Fibroblast of skin of back (primary cell): ENCODE measurements at regions not wholly inside any gene's neighbourhood (a gene's known extent, or its start where the extent isn't known, plus 50 kb on each side); places are given as distances from the start of the nearest gene placed in this dataset.

Experiments
- DNase-seq: peaks from one replicate; pipeline ENCODE4 v3.0.0-alpha.2; 2013

DNA sequence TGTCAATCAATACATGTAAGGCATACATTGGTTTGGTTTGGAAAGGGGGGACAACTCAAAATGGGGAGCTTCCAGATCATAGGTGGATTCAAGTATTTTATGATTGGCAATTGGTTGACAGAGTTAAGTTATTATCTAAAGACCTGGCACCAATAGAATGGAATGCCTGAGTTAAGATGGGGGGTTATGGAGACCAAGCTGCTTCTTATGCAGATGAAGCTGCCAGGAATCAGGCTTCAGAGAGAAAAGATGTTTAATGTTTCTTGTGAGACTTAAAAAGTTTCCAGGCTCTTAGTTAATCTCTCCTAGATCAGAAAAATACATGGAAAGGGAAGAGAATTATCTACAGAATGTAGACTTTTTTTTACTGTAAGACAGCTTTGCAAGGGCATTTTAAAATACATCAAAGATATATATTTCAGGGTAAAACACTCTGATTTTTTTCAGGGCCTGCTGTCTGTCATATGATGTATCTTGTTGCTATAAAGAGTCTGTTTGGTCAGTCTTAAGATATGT, 1343.2 kb upstream of the LRRTM1 start:
- DNase-seq = no peak

DNA sequence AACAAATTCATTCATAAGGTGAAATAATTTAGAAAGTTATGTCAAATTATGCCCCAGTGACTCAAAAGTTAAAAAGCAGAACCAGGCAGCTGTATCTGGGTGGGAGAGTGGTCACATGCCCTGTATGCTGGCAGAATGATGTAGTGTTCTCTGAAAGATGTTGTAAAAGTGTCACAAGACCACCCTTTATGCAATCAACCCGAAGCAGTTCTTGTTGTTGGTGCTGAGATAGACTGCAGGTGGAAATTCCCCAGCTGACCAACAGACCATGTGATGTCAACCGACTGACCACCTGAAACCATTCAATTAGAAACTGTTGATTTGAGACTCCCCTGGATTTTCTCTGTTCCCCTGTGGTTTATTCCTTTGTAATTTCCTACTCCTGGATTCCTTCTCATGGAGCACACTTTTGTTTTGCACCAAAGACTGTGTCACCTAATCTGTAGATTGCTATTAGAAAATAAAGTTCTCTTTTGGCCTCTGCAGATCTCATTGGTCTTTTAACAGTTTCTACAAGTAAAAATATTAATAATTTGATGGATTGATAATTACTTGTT, 1341.3 kb upstream of the LRRTM1 start:
- DNase-seq = no peak

DNA sequence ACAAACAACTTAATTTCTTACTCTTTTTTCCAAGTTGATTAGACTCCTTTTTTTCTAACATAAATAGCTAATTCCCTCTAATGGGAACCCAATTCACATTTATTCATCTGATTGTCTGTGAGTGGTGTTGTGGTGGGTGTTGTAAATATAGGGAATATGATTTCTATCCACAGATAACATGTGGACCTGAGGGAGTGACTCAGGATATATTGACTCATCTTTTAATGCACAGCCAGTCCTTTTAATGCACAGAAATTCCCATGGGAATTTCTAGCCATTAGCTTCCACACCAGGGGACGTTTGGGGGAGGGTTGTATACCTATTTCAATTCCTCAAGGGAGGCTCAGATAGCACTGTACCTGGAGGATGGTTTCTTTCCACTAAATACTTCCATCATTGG, 1339.6 kb upstream of the LRRTM1 start:
- DNase-seq = no peak

DNA sequence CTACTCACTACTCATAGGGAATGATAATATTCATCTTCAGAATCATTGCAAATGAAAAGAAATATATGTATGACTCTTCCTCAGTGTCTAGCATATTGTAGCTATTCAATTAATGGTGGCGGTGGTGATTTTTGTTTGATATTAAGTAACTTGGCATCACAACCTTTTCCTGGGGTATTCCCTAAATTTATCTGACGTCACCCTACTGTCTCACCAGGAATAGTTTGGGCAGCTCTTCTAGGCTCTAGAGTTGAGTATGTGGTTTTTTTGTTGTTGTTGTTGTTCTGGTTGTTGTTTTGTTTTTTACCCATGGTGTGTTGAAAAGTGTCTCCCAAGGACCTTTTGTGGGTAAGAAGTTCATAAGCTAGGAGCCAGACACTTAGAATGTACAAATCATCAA, 1320.3 kb upstream of the LRRTM1 start:
- no peak for DNase-seq

DNA sequence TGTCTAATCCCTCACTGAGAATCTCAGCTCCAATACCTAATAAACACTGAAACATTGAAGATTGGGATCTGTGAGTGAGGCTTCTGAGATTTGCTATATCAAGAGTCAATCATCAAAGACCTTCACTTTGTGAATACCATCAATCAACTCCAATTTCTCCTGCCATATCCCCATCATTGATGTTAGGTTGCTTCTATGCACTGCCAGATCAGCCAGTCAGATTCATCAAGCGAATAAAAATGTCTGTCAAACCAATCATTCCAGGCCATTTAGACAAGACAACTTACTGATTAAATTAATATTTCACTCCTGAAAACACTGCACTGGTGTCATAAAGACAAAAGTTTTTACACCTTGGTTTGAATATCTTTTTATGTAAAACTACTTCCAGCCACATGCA, 1295.5 kb upstream of the LRRTM1 start:
- no peak for DNase-seq

DNA sequence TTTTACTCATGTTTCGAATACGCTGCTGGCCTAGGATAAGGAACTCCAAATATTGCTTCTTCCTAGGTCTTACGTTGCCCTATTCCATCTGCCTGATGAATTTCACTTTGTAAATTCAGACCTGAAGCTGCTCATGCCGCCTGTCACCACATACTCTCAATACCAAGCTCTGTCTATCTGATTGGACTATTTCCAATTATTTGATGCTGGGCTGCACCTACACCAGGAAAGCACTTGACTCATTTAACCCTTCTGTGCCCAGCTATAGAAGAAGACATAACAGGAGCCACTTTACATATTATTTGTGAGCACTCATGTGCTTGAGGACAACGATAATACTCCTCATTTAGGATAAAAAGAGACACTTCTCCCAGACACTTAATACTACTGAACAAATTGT, 1293.9 kb upstream of the LRRTM1 start:
- no peak for DNase-seq

DNA sequence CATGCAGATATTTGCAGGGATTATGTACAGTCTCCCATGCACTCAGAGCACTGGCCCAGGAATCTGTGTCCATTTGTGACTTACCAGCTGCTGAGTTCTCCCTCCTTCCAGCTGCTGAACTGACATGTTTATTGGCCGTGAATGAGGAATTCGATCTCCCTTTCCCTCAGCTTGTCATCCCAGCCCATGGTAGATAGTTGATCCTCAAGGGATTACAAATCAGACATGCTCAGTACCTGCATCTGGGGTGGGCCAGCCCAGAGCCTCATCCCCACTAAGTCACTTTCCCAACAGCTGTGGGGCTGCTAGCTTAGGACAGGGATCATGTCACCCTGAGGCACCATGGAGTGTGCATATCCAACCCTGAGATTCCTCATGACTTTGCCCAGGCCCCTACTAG, 1284.9 kb upstream of the LRRTM1 start:
- DNase-seq = no peak

DNA sequence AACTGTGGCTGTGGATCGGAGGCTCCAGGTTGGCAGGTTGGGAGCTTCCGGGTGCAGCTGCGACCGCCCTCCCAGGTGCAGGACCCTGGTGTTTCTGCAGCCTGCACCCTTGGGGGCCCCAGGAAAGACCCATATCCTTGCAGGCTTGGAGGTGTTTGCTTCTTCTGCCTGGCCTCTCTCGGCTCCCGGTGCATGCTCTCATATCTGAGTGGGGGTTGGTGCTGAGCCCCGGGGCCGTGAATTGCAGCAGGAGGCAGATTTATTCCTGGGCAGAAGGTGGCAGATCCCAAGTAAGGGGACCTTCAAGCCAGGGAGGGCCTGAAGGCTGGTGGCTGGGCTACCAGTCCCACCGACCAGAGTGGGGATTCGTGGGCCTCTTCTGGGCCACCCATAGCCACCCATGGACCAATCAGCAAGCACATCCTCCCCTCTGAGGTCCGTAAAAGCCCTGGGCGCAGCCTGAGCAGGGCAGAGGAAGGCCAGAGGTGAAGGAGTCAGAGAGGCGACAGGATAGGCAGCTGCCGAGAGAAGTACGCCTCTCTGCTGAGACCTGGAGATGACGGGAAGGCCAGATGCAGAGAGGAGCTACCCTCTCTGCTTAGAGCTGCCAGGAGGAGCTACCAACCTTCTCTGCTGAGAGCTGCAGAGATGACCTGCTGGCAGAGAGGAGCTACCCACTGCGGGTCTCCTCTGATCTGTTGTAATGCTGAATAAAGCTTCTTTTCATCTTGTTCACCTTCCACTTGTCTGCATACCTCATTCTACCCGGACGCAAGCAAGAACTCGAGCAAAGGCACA, 1279.0 kb upstream of the LRRTM1 start:
- DNase-seq = no peak

DNA sequence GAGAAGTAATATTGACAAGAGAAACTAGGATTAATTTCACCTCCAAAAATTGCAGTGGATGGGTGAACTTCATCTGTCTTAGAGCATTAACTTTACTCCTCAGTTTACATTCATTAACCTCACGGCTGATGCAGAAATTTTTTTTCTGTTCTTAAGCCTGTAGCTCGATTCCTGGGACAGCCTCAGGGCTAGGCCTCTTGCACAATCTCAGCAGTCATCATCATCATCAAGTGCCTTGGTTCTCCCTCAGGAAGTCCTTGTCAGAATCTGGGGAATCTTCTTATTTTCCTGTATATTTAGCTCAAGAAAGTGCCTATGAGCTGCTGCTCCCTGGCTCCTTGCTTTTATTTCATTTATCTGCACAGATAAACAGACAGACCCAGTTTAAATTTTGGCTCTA, 1272.2 kb upstream of the LRRTM1 start:
- no peak for DNase-seq

DNA sequence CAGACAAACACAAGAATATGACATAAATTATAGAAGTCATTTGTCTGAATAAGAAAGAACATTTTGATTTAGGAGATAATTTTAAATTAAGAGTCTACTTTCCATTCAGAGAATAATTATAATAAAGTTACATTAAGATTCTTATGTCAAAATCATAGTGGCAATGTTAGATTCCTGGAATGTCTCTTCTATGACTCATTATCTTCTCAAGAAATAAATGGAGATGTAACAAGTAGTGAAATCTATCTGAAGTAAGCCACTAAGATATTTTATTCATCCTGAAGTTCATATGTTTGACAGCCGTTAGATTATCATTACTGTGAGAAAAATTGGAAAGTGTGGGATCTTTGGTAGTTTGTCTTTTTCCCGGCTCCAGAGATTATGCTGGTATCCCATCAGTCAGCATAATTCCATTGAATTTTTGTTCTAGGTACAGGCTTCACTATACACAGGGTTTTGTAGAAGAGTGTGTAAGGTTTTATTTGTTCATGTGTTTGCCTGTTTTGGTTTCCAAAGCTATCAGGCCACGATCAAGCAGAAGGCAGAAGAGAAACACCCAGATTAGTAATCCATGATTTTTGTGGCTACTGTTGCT, 1246.6 kb upstream of the LRRTM1 start:
- DNase-seq = peak; percentile 27

DNA sequence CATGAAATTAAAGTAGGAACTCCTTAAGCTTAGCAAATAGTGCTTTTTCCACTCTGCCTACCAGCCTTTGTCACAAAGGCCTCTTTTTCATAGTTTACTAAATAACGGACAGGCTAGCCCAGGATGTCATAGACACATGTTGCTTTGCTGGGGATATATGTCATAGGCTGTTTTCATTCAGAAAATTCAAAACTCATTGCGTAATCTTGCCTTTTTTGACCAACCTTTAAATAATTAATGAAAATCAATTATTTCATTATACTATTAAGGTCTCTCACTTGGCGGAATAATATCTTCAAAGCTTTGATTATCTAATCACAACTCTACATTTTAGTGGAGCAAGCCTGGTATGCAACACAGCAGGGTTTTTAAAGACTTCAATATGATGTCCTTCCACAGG, 1245.7 kb upstream of the LRRTM1 start:
- no peak for DNase-seq

DNA sequence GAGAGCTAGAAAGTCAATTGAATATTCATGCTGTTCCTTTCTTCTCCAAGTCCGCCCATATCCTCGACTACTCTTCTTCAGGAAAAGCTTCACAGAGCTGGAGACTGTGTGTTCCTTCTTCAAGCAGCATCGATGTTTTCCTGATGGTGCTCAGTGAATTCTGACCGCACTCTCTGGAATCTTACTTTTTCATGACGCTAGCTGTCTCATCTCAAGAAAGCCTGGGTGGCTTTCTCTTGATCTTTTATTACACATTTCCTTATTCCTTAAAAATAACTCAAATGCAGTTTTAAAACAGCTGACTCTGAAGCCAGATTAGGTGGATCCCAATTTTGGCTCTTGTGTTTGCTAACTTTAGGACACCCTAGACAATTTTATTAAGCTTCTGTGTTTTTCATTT, 1245.1 kb upstream of the LRRTM1 start:
- peak; percentile 16 for DNase-seq

DNA sequence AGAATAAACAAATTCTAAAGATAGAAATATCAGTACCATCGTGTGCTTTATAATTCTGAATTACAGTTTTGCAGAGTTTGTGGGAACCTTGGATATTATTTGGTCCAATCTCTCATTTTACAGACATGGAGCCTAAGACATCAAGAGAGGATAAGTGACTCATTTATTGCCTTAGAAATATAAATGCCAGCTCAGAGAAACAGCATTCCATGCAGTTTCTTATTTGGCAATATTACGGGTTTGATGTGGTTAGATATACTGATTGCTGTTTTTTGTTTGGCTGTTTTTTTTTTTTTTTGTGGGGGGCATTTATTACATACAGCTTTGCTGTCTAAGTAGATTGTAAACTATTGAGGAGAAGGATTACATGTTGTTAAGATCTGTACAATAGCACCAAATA, 1241.1 kb upstream of the LRRTM1 start:
- no peak for DNase-seq

DNA sequence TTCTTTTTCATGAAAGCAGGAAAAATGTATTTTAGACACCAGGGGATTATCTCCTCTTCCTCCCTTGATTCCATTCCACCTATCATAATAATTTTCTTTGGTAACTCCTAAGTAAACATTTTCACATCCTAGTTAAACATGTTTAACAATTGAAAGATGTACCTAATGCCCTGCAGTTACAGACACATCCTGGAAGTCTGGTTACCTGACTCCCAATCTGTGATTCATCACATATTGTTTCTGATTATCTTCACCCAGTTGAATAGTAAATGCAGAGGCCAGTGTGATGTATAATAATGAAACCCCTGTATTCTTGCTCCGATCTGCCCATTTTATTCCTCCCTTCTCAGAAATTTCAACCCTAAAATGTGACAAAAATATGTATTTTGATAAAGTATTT, 1237.6 kb upstream of the LRRTM1 start:
- no peak for DNase-seq

DNA sequence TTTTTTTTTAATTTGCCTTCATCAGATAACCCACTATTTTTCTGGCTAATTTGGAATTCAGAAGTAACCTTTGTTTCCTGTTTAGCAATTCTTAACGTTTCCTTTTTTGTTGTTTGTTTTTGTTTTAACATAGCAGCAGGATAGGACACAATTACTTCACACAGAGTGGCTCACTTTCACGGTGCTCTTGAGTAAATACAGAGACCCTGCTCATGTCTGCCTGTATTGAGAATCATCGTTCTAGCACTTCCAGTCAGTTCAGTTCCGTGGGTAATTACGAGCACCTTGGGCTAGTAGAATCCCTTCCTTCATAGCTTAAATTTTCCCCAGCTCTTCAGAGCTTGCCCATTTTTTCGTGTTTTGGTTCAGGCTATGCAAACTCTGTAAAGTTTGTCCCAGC, 1225.4 kb upstream of the LRRTM1 start:
- no peak for DNase-seq

DNA sequence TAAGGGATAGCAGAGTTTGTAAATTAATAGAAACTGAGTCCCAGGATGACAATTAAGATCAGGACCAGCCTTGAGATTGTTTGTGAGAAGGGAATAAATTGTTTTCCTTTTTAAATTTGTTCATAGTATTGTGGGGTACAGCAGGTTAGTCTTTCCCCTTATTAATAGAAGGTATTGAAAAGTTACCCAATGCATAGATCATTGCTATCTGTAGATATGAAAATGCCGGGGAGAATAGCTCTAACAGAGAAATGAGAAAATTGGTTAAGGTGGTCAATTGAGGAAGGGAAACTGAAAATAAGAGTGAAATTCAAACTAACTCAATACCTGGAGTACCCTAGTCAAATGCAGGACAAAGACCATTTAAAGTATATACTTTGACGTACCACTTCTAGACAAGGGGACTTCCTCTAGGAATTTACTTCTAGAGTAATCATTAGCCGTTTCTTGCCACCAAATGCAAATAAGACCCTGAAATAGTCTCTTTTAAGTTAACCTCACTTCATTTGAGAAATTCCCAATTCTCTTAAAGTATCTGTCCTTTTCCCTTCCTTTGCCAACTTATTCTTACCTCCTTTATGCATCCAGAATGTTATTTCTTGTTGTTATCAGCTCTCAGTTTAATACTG, 1224.4 kb upstream of the LRRTM1 start:
- no peak for DNase-seq

DNA sequence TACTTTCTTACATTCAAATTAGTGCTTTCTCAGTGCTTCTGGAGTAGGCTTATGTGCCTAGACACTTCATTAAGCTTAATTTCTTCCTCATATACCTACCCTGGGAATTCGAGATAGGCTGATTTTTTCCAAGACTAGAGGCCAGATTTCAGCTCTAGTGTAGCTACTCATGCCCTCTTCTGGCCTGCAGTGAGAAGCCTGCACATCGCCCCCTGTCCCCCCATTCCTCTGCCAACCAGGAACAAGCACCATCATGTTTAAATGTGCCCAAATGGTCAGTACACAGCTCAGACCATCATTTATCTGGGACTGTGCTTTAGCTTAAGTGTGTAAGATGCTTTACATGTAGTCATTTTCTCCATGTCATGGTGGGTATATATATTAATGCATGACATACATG, 1218.8 kb upstream of the LRRTM1 start:
- DNase-seq = no peak

DNA sequence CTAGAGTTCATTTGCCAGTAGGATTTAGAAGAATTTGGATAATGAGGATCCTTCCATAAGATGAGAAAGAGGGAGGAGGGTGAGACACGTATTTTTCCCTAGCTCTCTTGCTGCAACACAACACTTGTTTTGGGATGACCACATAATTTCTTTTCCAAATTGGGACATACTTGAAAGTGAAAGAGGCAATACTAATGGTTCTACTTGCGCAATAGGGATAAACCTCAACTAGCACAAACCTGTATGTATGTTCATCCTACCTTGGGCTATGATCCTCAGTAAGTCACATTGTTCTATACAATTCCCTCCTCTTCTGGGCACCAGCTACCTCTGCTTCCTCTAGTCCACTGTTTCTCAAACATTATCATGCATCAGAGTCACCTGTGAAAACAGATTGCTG, 1208.8 kb upstream of the LRRTM1 start:
- DNase-seq = no peak

DNA sequence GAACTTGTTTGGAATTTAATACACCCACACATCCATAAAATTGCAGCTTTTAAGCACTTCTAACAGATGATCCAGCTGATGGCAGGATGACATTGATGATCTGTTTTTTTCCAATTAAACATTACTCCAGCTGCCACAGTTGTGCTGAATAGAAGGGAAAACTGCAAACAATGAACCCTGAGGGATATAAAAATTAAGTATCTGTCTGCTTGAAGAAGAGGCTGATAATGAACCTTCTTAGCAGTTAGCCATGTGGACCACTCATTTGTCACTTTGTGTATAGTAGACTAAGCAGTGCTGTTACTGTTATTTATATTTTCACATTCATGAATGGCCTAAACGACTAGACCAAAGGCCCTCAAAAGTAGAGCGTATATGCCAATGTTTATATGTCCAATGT, 1201.0 kb upstream of the LRRTM1 start:
- no peak for DNase-seq

DNA sequence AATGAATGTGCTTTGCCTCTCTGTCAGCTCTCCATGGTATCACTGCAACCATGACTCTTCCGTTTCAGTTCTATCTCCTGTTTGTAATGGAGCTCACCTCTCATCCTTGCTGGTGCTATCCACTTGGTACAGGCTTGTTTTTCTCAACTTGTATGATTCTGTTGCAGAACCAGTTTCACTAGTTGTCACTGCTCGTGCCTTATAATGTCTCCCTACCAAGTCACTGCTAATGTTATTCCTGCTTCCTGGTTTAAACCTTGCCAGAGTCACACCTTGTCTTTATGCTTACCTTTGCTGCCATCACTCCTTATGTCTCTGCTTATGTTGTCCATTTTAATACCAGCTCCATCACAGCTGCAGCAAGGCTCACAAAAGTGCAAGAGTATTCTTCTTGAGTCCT, 1191.0 kb upstream of the LRRTM1 start:
- no peak for DNase-seq

DNA sequence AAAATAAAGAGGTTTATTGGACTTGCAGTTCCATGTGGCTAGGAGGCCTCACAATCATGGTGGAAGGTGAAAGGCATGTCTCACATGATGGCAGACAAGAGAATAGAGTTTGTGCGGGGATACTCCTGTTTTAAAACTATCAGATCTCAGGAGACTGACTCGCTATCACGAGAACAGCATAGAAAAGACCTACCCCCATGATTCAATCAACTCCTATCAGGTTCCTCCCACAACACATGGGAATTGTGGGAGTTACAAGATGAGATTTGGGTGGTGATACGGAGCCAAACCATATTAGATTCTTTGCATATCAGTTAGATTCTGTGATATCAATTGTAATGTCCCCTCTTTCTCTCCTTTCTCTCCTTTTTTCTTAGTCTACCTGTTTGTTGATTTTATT, 1178.7 kb upstream of the LRRTM1 start:
- no peak for DNase-seq

DNA sequence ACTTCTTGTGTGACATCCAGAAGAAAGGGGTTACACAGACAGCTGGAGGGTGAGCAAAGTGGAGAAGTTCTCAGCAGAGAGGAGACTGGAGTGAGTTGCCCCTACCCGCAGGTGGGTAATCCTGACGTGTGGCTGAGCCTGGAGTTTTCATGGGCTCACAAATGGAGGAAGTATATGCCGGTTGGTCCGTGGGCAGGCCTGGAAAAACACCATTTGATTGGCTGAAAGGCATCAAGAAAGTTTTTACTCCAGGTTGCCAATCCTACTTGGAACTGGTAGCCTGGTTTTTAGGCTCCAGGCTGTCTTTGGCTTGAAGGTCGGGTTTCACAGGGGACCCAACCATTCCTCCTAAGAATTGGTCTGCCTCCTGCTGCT, 1177.4 kb upstream of the LRRTM1 start:
- peak; percentile 3 for DNase-seq

DNA sequence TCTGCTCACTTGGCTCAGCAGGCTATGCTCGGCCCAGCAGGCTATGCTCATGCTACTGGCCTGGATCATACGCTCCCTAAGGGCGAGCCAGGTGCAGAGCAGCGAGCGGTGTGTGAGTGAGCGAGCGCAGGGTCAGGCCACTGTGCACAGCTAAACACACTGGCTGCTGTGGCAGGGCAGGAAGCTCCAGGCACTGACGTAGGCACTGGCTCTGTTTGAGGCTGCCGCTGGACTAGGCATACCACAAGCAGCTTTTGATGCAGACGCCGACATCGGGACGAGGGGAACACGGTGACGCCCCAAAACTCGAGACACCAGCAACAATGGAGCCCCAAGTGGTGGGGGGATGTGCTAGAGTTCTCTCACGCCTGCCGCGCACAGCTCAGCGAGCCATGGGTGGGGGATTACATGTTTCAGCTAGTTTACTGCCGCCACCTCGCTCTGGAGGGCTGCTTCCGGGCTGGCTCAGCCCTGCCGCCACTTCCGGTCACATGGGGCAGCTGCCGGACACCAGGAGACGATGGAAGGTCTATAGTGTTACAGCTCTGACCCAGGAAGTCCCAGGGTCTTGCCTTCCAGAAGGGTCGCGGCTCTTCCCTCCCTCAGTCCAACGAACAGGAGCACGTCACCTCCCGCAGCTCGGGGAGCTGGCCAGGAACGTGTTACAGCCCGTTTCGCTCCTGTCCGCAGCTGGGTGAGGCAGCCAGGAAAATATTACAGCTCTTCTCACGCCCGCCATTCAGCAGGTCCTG, 1176.9 kb upstream of the LRRTM1 start:
- peak; percentile 4 for DNase-seq
